ENCODE measurements at regions not wholly inside any gene's neighbourhood (a gene's known extent, or its start where the extent isn't known, plus 50 kb on each side); places are given as distances from the start of the nearest gene placed in this dataset.

DNA sequence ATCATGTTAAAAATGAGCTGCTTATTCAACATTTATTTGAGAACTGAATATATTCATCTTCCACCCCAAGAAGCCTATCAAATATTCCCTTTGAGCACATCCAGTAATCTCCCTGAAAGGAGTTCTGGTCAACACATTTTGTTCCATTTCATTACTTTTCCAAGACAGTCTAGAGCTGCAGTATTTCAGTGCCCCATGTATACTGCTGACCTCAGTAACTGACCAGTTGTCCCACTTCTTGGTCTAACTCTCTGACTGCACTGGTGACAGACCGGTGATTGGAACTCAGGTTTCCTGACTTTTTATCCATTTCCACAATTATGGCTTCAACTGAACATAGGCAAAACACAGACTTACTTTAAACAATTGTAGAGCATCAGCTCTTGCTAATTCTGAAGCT, 206.8 kb upstream of the NPSR1 start:
- no peak for TF ChIP-seq CTCF (IDR thresholded peaks at IDR 0.05; ENCODE audit: borderline replicate concordance, extremely low read depth, low read length, poor library complexity, severe bottlenecking)
- no peak for TF ChIP-seq EZH2 (IDR thresholded peaks at IDR 0.05; ENCODE audit: borderline replicate concordance, low read depth, low read length, severe bottlenecking)

Data from DND-41 (cell line).